HL-60 (cell line): ENCODE measurements at regions not wholly inside any gene's neighbourhood (a gene's known extent, or its start where the extent isn't known, plus 50 kb on each side); places are given as distances from the start of the nearest gene placed in this dataset.

Experiments used
- DNase-seq, 2 experiments: peaks; one replicate each; pipeline ENCODE4 v3.0.0-alpha.2; 2010 to 2020; ENCODE audit warnings: low read depth in 1 of 2, low spot score in 1 of 2
- H3K27ac ChIP-seq: fragments of 250-450 bp; sonication (Bioruptor Pico); replicated peaks from 2 replicates; pipeline ENCODE4 v1.5.1; 2020; ENCODE audit warnings: mild to moderate bottlenecking, moderate library complexity
- H3K27me3 ChIP-seq: fragments of 250-450 bp; sonication (Bioruptor Pico); 2 replicates; pipeline ENCODE4 v1.5.1; 2021; ENCODE audit warnings: mild to moderate bottlenecking, moderate library complexity; ENCODE audit not compliant: insufficient read depth, poor library complexity, severe bottlenecking
- H3K4me3 ChIP-seq: replicated peaks from 2 replicates; pipeline ENCODE4 v1.5.1; 2011; ENCODE audit warnings: mild to moderate bottlenecking, control low read depth, low read length; ENCODE audit not compliant: insufficient read depth
- GABPA ChIP-seq: IDR thresholded peaks from 2 replicates; pipeline ENCODE4 v1.6.1; 2012; ENCODE audit warnings: low read depth
- POLR2AphosphoS5 ChIP-seq: IDR thresholded peaks from 2 replicates; pipeline ENCODE4 v1.6.1; 2012; ENCODE audit warnings: low read depth
- SPI1 ChIP-seq: IDR thresholded peaks from 2 replicates; pipeline ENCODE4 v1.6.1; 2012; ENCODE audit warnings: low read depth, mild to moderate bottlenecking, borderline replicate concordance
- TF ChIP-seq, protein P1 (sequence below): IDR thresholded peaks from one replicate; pipeline ENCODE4 v1.5.1; 2011; ENCODE audit warnings: low read length, control low read depth, inconsistent platforms; ENCODE audit not compliant: insufficient read depth
- TF ChIP-seq, protein P2 (sequence below): IDR thresholded peaks from 2 replicates; pipeline ENCODE4 v1.6.1; 2012; ENCODE audit warnings: low read depth; ENCODE audit not compliant: insufficient replicate concordance

DNA sequence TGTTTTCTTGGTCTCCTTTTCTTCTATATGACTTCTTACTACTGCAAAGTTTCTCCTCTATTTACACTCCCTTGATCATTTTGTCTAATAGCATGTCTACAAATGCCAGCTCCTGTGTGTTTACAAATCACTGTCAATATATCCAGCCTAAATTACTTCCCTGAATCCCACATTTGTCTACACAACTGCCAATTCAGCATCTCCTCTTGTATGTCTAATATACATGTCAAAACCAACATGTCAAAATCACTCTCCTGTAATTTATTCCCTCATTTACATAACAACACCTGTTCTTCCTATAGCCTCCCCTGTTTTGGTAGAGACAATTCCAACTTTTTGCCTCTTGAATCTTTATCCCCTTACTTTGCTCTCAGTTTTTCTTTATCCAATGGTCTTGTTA is 359.3 kb downstream of the PLOD2 start:
- TF ChIP-seq, protein P1, sequence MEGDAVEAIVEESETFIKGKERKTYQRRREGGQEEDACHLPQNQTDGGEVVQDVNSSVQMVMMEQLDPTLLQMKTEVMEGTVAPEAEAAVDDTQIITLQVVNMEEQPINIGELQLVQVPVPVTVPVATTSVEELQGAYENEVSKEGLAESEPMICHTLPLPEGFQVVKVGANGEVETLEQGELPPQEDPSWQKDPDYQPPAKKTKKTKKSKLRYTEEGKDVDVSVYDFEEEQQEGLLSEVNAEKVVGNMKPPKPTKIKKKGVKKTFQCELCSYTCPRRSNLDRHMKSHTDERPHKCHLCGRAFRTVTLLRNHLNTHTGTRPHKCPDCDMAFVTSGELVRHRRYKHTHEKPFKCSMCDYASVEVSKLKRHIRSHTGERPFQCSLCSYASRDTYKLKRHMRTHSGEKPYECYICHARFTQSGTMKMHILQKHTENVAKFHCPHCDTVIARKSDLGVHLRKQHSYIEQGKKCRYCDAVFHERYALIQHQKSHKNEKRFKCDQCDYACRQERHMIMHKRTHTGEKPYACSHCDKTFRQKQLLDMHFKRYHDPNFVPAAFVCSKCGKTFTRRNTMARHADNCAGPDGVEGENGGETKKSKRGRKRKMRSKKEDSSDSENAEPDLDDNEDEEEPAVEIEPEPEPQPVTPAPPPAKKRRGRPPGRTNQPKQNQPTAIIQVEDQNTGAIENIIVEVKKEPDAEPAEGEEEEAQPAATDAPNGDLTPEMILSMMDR = no peak
- TF ChIP-seq POLR2AphosphoS5 = no peak
- no peak for TF ChIP-seq GABPA
- TF ChIP-seq, protein P2, sequence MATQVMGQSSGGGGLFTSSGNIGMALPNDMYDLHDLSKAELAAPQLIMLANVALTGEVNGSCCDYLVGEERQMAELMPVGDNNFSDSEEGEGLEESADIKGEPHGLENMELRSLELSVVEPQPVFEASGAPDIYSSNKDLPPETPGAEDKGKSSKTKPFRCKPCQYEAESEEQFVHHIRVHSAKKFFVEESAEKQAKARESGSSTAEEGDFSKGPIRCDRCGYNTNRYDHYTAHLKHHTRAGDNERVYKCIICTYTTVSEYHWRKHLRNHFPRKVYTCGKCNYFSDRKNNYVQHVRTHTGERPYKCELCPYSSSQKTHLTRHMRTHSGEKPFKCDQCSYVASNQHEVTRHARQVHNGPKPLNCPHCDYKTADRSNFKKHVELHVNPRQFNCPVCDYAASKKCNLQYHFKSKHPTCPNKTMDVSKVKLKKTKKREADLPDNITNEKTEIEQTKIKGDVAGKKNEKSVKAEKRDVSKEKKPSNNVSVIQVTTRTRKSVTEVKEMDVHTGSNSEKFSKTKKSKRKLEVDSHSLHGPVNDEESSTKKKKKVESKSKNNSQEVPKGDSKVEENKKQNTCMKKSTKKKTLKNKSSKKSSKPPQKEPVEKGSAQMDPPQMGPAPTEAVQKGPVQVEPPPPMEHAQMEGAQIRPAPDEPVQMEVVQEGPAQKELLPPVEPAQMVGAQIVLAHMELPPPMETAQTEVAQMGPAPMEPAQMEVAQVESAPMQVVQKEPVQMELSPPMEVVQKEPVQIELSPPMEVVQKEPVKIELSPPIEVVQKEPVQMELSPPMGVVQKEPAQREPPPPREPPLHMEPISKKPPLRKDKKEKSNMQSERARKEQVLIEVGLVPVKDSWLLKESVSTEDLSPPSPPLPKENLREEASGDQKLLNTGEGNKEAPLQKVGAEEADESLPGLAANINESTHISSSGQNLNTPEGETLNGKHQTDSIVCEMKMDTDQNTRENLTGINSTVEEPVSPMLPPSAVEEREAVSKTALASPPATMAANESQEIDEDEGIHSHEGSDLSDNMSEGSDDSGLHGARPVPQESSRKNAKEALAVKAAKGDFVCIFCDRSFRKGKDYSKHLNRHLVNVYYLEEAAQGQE = no peak
- TF ChIP-seq SPI1 = no peak
- Histone ChIP-seq H3K27me3 (no peaks in the 10 kb centered on the region), H3K27ac (no peak overlapping the region), H3K4me3 (no peak overlapping the region)
- no peak for DNase-seq

DNA sequence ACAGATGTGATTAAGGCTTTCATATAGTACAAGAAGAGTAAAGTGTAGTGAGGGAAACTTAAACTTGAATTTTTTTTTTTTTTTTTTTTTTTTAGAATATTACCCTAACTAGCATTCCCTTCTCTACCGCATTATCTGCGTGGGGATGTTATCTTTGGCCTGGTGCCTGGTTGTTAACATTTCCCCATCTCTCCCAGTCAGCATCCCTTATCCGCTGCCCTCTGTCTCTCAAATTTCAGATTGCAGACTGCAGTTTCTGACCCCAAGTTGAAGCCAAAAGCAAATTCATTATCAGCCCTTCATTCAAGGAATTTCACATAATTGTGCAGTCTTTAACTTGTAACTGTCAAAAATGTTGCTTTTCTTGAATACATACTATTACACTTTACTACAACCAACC is 353.0 kb downstream of the PLOD2 start:
- H3K4me3 ChIP-seq = no peak overlapping the region
- no peak for DNase-seq
- no peaks in the 10 kb centered on the region for H3K27me3 ChIP-seq
- no peak overlapping the region for H3K27ac ChIP-seq
- TF ChIP-seq, protein P1 = no peak
- TF ChIP-seq POLR2AphosphoS5 (no peak), GABPA (no peak), SPI1 (no peak)
- TF ChIP-seq, protein P2 = no peak

DNA sequence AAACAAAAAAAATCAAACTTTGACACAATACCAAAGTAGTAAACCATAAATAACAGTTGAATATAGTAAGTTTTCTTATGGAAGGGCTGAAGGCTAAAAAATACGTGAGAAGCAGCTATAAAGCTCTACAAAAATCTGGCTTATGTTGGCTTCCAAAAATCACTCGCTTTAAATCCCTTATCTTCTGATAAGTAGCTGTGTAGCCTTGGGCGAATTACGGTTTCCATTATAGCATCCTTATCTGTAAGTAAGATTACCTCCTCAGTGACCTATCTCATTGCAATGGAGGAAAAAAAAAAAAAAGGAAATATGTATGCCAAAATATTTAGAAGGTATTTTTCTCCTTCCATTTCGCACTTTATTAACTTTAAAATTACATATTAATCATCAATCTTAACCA is 348.6 kb downstream of the PLOD2 start:
- Histone ChIP-seq H3K4me3 (no peak overlapping the region), H3K27me3 (no peaks in the 10 kb centered on the region), H3K27ac (no peak overlapping the region)
- TF ChIP-seq SPI1 = no peak
- TF ChIP-seq, protein P1 = no peak
- no peak for TF ChIP-seq GABPA
- TF ChIP-seq, protein P2 = no peak
- no peak for TF ChIP-seq POLR2AphosphoS5
- DNase-seq = no peak
